Glutamatergic neuron (in vitro differentiated cells): ENCODE measurements at regions not wholly inside any gene's neighbourhood (a gene's known extent, or its start where the extent isn't known, plus 50 kb on each side); places are given as distances from the start of the nearest gene placed in this dataset.

ENCODE experiments used
- DNase-seq: peaks from one replicate; pipeline ENCODE4 v3.0.0; 2022
- H3K27ac Mint-ChIP-seq: one replicate; pipeline ENCODE4 v1.8.0; 2020; ENCODE audit warnings: mild to moderate bottlenecking, mixed read lengths, inconsistent platforms; ENCODE audit not compliant: unreplicated experiment
- H3K27me3 Mint-ChIP-seq: one replicate; pipeline ENCODE4 v1.8.0; 2020; ENCODE audit warnings: mild to moderate bottlenecking, moderate library complexity, mixed read lengths, inconsistent platforms; ENCODE audit not compliant: unreplicated experiment
- H3K36me3 Mint-ChIP-seq: one replicate; pipeline ENCODE4 v1.8.0; 2020; ENCODE audit warnings: mild to moderate bottlenecking, mixed read lengths, inconsistent platforms; ENCODE audit not compliant: unreplicated experiment
- H3K4me1 Mint-ChIP-seq: one replicate; pipeline ENCODE4 v1.8.0; 2020; ENCODE audit warnings: mild to moderate bottlenecking, low read depth, mixed read lengths, inconsistent platforms; ENCODE audit not compliant: unreplicated experiment
- H3K4me3 Mint-ChIP-seq: one replicate; pipeline ENCODE4 v1.8.0; 2020; ENCODE audit warnings: mild to moderate bottlenecking, mixed read lengths, inconsistent platforms; ENCODE audit not compliant: unreplicated experiment
- H3K9me3 Mint-ChIP-seq: one replicate; pipeline ENCODE4 v1.8.0; 2020; ENCODE audit warnings: mild to moderate bottlenecking, moderate library complexity, mixed read lengths, inconsistent platforms; ENCODE audit not compliant: unreplicated experiment
- TF ChIP-seq, protein P1 (sequence below): fragments of 200-600 bp; sonication (generic); IDR thresholded peaks from one replicate; pipeline ENCODE4 v1.5.0; 2021; ENCODE audit not compliant: partially characterized antibody, unreplicated experiment

DNA sequence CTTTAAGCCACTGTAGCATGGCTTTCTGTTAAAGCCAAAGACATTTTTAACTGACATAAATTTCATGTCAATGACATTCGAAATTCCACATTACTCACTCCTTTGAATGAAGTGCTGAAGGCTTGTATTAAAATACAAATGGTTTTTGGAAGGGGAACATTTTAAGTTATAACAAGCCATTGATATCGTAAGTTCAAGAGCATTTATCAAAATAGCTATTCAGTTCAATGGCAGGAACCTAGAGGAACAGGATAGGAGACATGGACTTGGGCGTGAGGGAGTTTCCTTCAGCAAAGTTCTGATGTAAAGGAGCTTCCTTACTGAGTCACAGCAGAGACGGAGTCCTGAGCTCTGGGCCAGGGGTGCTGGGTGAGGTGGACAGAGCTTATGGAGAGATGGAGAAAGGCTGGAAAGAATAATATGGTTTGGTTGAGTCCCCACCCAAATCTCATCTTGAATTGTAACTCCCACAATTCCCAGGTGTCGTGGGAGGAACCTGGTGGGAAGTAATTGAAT lies 631.8 kb downstream of the BNC2 start:
- TF ChIP-seq, protein P1, sequence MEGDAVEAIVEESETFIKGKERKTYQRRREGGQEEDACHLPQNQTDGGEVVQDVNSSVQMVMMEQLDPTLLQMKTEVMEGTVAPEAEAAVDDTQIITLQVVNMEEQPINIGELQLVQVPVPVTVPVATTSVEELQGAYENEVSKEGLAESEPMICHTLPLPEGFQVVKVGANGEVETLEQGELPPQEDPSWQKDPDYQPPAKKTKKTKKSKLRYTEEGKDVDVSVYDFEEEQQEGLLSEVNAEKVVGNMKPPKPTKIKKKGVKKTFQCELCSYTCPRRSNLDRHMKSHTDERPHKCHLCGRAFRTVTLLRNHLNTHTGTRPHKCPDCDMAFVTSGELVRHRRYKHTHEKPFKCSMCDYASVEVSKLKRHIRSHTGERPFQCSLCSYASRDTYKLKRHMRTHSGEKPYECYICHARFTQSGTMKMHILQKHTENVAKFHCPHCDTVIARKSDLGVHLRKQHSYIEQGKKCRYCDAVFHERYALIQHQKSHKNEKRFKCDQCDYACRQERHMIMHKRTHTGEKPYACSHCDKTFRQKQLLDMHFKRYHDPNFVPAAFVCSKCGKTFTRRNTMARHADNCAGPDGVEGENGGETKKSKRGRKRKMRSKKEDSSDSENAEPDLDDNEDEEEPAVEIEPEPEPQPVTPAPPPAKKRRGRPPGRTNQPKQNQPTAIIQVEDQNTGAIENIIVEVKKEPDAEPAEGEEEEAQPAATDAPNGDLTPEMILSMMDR = no peak
- H3K36me3 Mint-ChIP-seq = no peaks in the 10 kb centered on the region
- no peaks in the 10 kb centered on the region for H3K27me3 Mint-ChIP-seq
- no peaks in the 10 kb centered on the region for H3K4me1 Mint-ChIP-seq
- no peaks in the 10 kb centered on the region for H3K9me3 Mint-ChIP-seq
- H3K27ac Mint-ChIP-seq = no peak overlapping the region
- DNase-seq = no peak
- no peak overlapping the region for H3K4me3 Mint-ChIP-seq

DNA sequence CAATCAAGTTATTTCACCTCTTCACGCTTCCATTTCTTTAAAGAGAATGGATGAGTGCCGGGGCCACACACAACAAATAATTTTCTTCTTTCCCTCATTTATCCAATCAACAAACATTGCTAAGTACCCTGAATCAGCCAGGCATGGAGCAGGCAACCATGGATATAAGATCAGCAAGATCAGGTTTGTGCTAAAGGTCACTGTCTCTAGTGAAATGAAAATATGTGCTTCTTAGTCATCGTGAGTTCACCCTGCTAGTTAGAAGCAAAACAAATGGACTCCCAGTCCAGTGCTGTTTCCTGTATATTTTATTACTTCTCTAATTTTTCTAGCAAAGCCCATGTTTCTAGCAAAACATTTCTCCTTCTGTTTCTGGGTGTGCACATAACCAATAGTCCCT lies 629.2 kb downstream of the BNC2 start:
- Mint-ChIP-seq H3K27ac (no peak overlapping the region), H3K4me1 (no peaks in the 10 kb centered on the region), H3K4me3 (no peak overlapping the region), H3K9me3 (no peaks in the 10 kb centered on the region), H3K27me3 (no peaks in the 10 kb centered on the region), H3K36me3 (no peaks in the 10 kb centered on the region)
- TF ChIP-seq, protein P1 = no peak
- no peak for DNase-seq

DNA sequence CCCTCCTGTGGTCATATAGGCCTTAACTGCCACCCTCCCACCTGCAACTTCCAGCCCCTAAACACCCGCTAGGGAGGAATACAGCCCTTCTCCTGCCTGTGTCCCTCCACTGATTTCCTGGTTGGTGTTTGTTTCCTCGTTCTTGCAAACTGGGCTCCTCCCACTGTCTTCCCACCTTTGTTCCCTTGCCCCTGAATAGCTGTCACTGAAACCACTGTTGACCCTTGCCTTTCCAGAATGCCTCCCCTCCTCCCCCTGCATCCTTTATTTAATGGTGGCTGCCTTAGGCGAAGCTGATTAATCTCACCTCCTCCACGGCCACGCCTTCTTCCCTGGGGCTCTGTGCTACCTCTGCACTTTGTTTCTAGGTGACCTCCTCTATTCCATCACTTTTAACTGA lies 626.7 kb downstream of the BNC2 start:
- no peak for DNase-seq
- H3K36me3 Mint-ChIP-seq = no peaks in the 10 kb centered on the region
- H3K4me3 Mint-ChIP-seq = no peak overlapping the region
- no peaks in the 10 kb centered on the region for H3K9me3 Mint-ChIP-seq
- TF ChIP-seq, protein P1 = no peak
- H3K27ac Mint-ChIP-seq = no peak overlapping the region
- no peaks in the 10 kb centered on the region for H3K4me1 Mint-ChIP-seq
- no peaks in the 10 kb centered on the region for H3K27me3 Mint-ChIP-seq

DNA sequence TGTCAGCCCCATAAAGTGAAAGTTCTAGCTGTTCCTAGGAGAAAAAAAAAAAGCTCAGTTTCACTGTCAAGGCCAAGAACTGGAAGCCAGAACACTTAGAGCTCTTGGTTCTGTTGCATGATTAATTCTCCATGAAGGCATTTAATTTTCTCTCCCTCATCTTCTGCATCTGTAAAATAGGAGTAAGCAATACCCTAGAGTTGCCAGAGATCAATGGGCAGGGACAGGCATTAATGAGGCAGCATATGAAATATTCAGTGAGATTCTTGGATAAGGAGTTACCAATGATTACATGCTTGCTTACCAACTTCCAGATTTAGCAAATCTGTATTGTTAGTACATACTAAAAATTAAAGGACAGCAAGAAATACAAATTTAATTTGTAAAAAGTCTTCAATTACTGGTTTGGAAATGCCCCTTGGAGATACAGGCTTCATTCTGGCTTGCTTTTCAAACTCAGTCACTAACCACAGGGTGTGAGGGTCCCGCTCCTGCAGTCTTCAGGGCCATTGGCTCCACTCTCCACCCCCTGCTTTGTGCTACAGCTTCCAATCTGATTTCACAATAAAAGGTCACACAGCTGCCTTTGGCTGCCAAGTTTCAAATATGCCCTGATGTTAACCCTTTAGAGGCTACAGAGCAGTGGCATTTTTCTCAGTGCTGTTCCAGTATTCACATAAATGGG lies 624.6 kb downstream of the BNC2 start:
- H3K36me3 Mint-ChIP-seq = no peaks in the 10 kb centered on the region
- no peak for DNase-seq
- TF ChIP-seq, protein P1 = no peak
- no peaks in the 10 kb centered on the region for H3K9me3 Mint-ChIP-seq
- H3K27me3 Mint-ChIP-seq = peaks cover 4% of the 10 kb centered on the region
- no peak overlapping the region for H3K4me3 Mint-ChIP-seq
- peaks cover 7% of the 10 kb centered on the region for H3K4me1 Mint-ChIP-seq
- no peak overlapping the region for H3K27ac Mint-ChIP-seq

DNA sequence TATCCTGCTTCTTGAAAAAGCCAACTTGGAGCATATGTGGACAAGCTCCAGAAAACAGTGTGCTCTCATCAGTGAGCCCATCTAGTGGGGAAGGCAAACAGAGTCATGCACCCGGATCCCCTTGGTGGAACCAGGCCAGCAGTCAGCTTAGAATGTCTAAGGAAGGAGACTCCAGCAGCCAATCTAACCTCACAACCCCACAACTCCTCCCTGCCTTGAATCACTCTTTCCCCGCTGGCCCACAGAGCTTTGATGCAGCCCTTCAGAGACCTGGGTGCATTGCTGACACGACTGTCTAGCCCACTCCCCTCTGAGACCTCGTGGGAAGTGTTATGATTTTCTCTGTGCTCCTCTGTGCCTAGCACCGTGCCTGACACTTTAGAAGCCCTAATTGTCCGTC lies 623.7 kb downstream of the BNC2 start:
- TF ChIP-seq, protein P1 = no peak
- Mint-ChIP-seq H3K4me1 (peaks cover 7% of the 10 kb centered on the region), H3K27ac (no peak overlapping the region), H3K36me3 (no peaks in the 10 kb centered on the region), H3K9me3 (no peaks in the 10 kb centered on the region), H3K4me3 (no peak overlapping the region), H3K27me3 (peaks cover 4% of the 10 kb centered on the region)
- no peak for DNase-seq
